ENCODE measurements at regions not wholly inside any gene's neighbourhood (a gene's known extent, or its start where the extent isn't known, plus 50 kb on each side); places are given as distances from the start of the nearest gene placed in this dataset.

DNA sequence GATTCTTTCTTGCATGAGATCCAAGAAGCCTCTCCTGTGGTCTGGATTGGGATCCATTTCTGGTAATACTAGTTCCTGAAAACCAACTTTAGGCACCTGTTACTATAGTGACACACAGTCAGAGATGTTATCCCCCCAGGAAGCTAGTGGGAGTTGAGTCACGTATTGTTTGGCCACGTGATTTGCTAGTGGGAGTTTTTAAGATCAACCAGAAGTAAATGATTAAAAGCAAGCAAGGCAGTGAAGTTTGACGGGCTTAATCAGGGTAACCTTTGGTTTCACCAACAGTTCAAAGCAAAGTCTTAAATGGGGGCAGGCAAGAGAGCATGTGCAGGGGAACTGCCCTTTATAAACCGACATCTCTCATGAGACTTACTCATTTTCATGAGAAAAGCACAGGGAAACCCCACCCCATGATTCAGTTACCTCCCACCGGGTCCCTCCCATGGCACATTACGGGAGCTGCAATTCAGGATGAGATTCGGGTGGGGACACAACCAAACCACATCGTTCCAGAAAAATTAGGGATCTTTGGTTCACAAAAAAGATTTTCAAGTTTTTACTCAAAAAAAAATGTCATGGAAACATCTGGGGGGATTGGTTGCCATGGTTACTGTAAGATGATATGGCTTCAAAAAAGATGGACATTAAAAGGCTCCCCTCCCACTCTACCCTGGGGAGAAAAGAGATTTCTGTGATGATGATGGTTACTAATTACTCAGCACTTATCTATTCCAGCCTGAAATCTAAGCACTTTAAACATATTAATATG, 483.1 kb upstream of the ERCC4 start:
- H3K4me3 ChIP-seq (replicated peaks; ENCODE audit: low read depth, low read length) = no peak overlapping the region
- H3K27me3 ChIP-seq (replicated peaks; ENCODE audit: control insufficient read depth, insufficient read depth, low read length) = no peaks in the 10 kb centered on the region
- H3K36me3 ChIP-seq (ENCODE audit: control insufficient read depth, insufficient read depth, low read length) = no peaks in the 10 kb centered on the region
- peak; percentile 80 for DNase-seq (ENCODE audit: extremely low read depth, insufficient read length)
- TF ChIP-seq, protein P1, sequence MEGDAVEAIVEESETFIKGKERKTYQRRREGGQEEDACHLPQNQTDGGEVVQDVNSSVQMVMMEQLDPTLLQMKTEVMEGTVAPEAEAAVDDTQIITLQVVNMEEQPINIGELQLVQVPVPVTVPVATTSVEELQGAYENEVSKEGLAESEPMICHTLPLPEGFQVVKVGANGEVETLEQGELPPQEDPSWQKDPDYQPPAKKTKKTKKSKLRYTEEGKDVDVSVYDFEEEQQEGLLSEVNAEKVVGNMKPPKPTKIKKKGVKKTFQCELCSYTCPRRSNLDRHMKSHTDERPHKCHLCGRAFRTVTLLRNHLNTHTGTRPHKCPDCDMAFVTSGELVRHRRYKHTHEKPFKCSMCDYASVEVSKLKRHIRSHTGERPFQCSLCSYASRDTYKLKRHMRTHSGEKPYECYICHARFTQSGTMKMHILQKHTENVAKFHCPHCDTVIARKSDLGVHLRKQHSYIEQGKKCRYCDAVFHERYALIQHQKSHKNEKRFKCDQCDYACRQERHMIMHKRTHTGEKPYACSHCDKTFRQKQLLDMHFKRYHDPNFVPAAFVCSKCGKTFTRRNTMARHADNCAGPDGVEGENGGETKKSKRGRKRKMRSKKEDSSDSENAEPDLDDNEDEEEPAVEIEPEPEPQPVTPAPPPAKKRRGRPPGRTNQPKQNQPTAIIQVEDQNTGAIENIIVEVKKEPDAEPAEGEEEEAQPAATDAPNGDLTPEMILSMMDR (IDR thresholded peaks at IDR 0.05; ENCODE audit: insufficient read depth, low read length, poor library complexity, severe bottlenecking) = no peak

DNA sequence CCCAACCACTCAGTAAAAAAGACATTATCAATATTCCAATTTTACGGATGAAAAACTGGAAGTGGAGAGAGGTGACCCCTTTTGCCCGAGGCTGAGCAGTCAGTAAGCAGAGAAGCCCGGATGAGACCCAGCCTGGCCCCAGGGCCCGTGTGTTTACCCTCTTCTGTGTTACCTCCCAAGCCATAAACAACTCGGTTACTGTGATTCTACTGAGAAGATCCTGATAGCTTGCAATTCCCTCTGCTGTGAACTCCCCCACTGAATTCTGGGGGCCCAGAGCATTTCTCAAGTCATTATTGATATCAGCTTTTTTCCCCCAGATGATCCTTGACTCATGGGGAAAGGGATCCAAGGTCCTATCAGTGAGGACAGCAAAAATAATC, 482.6 kb upstream of the ERCC4 start:
- H3K36me3 ChIP-seq (ENCODE audit: control insufficient read depth, insufficient read depth, low read length) = no peaks in the 10 kb centered on the region
- H3K27me3 ChIP-seq (replicated peaks; ENCODE audit: control insufficient read depth, insufficient read depth, low read length) = no peaks in the 10 kb centered on the region
- TF ChIP-seq, protein P1 (IDR thresholded peaks at IDR 0.05; ENCODE audit: insufficient read depth, low read length, poor library complexity, severe bottlenecking) = no peak
- no peak for DNase-seq (ENCODE audit: extremely low read depth, insufficient read length)
- H3K4me3 ChIP-seq (replicated peaks; ENCODE audit: low read depth, low read length) = no peak overlapping the region

DNA sequence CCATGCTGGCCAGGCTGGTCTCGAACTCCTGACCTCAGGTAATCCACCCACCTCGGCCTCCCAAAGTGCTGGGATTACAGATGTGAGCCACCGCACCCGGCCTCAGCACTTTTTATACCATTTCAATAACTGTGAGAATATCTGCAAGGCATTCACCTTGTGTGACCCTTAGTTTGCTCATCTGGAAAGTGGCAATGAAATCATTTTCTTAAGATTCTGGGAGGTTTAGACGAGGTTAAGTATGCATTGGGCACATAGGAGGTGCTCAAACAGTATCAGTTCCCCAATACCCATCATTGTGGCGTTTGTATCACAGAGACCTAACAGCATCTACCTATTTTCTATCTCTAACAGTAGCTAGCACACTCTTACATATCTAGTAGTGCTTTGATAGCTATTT, 481.9 kb upstream of the ERCC4 start:
- no peak overlapping the region for H3K4me3 ChIP-seq (replicated peaks; ENCODE audit: low read depth, low read length)
- TF ChIP-seq, protein P1 (IDR thresholded peaks at IDR 0.05; ENCODE audit: insufficient read depth, low read length, poor library complexity, severe bottlenecking) = no peak

DNA sequence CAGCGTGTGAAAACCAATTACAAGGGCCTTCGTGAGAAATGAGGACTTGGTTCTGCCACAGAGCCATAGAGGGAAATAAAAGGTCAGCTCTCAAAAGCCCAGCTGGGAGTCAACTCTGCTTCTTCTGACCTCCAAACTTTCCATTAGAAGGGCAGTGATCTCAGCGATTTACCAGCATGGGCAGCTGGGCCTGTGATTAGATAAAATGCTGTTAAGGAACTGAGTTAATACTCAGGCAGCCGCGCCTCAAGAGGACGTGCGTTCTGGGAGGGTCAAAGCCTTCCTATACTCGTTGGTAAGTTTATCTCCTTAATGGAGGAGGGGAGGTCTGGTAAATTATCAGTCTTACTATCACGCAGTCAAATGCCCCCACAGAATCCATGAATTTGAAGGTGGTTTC, 480.2 kb upstream of the ERCC4 start:
- Histone ChIP-seq H3K27me3 (replicated peaks; ENCODE audit: control insufficient read depth, insufficient read depth, low read length) (no peaks in the 10 kb centered on the region), H3K4me3 (replicated peaks; ENCODE audit: low read depth, low read length) (no peak overlapping the region), H3K36me3 (ENCODE audit: control insufficient read depth, insufficient read depth, low read length) (no peaks in the 10 kb centered on the region)
- TF ChIP-seq, protein P1 (IDR thresholded peaks at IDR 0.05; ENCODE audit: insufficient read depth, low read length, poor library complexity, severe bottlenecking) = no peak
- no peak for DNase-seq (ENCODE audit: extremely low read depth, insufficient read length)

More for the DNA sequence above, 481.9 kb upstream of the ERCC4 start:
- DNase-seq (ENCODE audit: extremely low read depth, insufficient read length) = peak; percentile 70
- H3K27me3 ChIP-seq (replicated peaks; ENCODE audit: control insufficient read depth, insufficient read depth, low read length) = no peaks in the 10 kb centered on the region
- no peaks in the 10 kb centered on the region for H3K36me3 ChIP-seq (ENCODE audit: control insufficient read depth, insufficient read depth, low read length)

DNA sequence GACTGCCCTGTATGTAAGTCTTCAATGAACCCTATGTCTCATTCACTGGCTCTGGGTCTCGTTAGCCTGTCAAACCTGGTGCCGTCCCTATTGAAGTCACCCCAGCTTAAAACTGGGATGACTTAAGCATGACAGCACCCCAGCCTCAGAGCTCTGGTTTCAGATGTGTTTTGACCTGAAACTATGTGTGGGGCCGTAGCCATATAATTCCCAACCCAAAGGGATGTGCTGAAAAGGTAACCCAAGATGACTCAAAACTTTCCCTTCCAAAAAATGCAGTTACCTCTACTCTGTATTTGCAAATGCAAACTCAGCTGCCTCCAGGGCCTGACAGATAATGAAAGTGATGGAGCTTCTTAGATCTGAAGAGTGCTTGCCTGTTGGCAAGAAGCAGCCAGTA, 478.3 kb upstream of the ERCC4 start:
- DNase-seq (ENCODE audit: extremely low read depth, insufficient read length) = peak; percentile 58
- Histone ChIP-seq H3K36me3 (ENCODE audit: control insufficient read depth, insufficient read depth, low read length) (no peaks in the 10 kb centered on the region), H3K27me3 (replicated peaks; ENCODE audit: control insufficient read depth, insufficient read depth, low read length) (no peaks in the 10 kb centered on the region), H3K4me3 (replicated peaks; ENCODE audit: low read depth, low read length) (no peak overlapping the region)
- TF ChIP-seq, protein P1 (IDR thresholded peaks at IDR 0.05; ENCODE audit: insufficient read depth, low read length, poor library complexity, severe bottlenecking) = no peak
